PC-9 (cell line): ENCODE measurements at regions not wholly inside any gene's neighbourhood (a gene's known extent, or its start where the extent isn't known, plus 50 kb on each side); places are given as distances from the start of the nearest gene placed in this dataset.

Experiments used
- EZH2 ChIP-seq: fragments of 200-600 bp; sonication (generic); IDR thresholded peaks from 2 replicates; pipeline ENCODE4 v1.8.0; 2017; ENCODE audit warnings: antibody characterized with exemption, low read depth
- TF ChIP-seq, protein P1 (sequence below): fragments of 200-600 bp; sonication (generic); conservative IDR thresholded peaks from 2 replicates; pipeline ENCODE4 v1.6.1; 2017; ENCODE audit warnings: mixed run types, antibody characterized with exemption, mild to moderate bottlenecking, moderate library complexity

DNA sequence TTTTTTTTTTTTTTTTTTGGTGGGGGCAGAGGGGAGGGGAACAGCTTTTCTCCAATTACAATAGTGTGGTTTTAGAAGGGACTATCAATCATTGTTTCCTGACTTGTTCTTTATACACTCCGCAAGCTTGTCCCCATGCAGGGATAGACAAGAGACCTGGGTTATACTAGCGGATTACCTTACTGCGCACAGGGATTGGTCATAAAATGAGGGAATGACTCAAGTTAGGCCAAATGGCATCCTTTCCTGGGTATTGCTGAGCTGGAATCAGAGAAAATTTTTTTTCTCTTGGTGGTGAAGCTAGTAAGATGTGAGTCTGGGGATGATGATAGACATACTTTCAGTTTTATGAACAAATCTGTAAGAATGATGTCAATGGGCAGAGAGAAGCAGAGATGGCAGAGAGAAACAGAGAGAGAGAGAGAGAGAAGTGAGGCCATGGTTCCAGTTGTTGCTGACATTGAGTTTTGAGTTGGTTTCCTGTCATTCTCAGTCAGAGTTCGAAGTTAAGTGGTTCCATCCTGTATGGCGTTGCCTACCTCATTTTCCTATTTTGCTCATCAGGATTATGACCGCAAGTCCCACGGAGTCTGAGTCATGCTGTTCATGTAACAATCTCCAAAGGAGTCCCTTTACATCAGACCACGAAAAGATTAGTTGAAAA is 59.1 kb upstream of the OTOGL start:
- TF ChIP-seq, protein P1, sequence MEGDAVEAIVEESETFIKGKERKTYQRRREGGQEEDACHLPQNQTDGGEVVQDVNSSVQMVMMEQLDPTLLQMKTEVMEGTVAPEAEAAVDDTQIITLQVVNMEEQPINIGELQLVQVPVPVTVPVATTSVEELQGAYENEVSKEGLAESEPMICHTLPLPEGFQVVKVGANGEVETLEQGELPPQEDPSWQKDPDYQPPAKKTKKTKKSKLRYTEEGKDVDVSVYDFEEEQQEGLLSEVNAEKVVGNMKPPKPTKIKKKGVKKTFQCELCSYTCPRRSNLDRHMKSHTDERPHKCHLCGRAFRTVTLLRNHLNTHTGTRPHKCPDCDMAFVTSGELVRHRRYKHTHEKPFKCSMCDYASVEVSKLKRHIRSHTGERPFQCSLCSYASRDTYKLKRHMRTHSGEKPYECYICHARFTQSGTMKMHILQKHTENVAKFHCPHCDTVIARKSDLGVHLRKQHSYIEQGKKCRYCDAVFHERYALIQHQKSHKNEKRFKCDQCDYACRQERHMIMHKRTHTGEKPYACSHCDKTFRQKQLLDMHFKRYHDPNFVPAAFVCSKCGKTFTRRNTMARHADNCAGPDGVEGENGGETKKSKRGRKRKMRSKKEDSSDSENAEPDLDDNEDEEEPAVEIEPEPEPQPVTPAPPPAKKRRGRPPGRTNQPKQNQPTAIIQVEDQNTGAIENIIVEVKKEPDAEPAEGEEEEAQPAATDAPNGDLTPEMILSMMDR, result no peak
- no peak for TF ChIP-seq EZH2
